Tibial artery (tissue), 4 donors: ENCODE measurements at regions not wholly inside any gene's neighbourhood (a gene's known extent, or its start where the extent isn't known, plus 50 kb on each side); places are given as distances from the start of the nearest gene placed in this dataset.
"Not testable (repeated sequence)": the region's sequence is repeated elsewhere in the genome, so short reads cannot be mapped to it uniquely, and the experiment has no call there.

ENCODE experiments used
- DNase-seq, 2 donors: peaks; one replicate each; pipeline ENCODE4 v3.0.0-alpha.2; 2019
- H3K27ac ChIP-seq, 2 donors: fragments of 200-600 bp; sonication (generic) in 1 of 2; 1 replicate in 1 of 2; 2 replicates in 1 of 2; pipeline ENCODE4 v1.5.1; 2018 to 2019; ENCODE audit warnings: mild to moderate bottlenecking in 1 of 2
- H3K27me3 ChIP-seq, 2 donors: fragments of 200-600 bp; sonication (generic) in 1 of 2; one replicate each; pipeline versions ENCODE4 v1.5.1 to v1.6.0; 2016 to 2019
- H3K36me3 ChIP-seq, 3 donors: fragments of 200-600 bp; sonication (generic) in 2 of 3; one replicate each; pipeline ENCODE4 v1.5.1; 2016 to 2019; ENCODE audit warnings: mild to moderate bottlenecking in 2 of 3
- H3K4me1 ChIP-seq, 4 donors: fragments of 200-600 bp; sonication (generic) in 2 of 4; 1 replicate in 3 of 4; 2 replicates in 1 of 4; pipeline ENCODE4 v1.5.1; 2016 to 2019
- H3K4me3 ChIP-seq, 2 donors: fragments of 200-600 bp; sonication (generic) in 1 of 2; 1 replicate in 1 of 2; 2 replicates in 1 of 2; pipeline ENCODE4 v1.5.1; 2018 to 2019; ENCODE audit warnings: mild to moderate bottlenecking in 2 of 2
- H3K9me3 ChIP-seq, 3 donors: fragments of 200-600 bp; sonication (generic) in 1 of 3; one replicate each; pipeline ENCODE4 v1.5.1; 2016 to 2019
- intact Hi-C: fragments of 100-400 bp; cut with DNase I; formaldehyde crosslinking; loops from one replicate; pipeline ENCODE4 v1.15.0; 2023; ENCODE audit warnings: low total_unique reads
- TF ChIP-seq, protein P1 (sequence below), 2 experiments: fragments of 200-600 bp in 1 of 2; fragments of 450-650 bp in 1 of 2; IDR thresholded peaks; one replicate each; pipeline ENCODE4 v1.5.1; 2017 to 2019; ENCODE audit warnings: antibody characterized with exemption in 2 of 2, mild to moderate bottlenecking in 1 of 2, moderate library complexity in 1 of 2

DNA sequence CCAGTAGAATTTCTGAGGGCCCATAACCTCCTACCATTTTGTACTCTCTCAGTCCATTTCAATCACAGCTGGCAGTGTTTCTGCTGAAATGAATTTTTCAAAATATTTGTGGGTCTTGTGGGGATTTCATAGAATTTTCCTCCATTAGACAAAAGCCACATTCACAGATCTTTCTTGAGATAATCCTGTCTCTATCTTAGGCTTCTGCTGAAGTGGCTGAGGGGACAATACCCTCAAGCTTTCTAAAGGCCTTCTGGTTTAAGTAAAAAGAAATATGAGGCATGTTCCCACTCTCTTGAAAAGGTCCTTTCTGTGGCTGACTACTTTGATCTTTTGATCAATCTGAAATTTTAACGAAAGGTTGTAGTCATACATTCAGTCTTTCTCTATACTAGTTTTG, 1930.0 kb upstream of the AGA start:
- Histone ChIP-seq H3K4me3 (no peak overlapping the region), H3K4me1 (no peaks in the 10 kb centered on the region), H3K27me3 (no peaks in the 10 kb centered on the region), H3K27ac (no peak overlapping the region), H3K9me3 (no peaks in the 10 kb centered on the region), H3K36me3 (no peaks in the 10 kb centered on the region)
- no peak for DNase-seq
- TF ChIP-seq, protein P1, sequence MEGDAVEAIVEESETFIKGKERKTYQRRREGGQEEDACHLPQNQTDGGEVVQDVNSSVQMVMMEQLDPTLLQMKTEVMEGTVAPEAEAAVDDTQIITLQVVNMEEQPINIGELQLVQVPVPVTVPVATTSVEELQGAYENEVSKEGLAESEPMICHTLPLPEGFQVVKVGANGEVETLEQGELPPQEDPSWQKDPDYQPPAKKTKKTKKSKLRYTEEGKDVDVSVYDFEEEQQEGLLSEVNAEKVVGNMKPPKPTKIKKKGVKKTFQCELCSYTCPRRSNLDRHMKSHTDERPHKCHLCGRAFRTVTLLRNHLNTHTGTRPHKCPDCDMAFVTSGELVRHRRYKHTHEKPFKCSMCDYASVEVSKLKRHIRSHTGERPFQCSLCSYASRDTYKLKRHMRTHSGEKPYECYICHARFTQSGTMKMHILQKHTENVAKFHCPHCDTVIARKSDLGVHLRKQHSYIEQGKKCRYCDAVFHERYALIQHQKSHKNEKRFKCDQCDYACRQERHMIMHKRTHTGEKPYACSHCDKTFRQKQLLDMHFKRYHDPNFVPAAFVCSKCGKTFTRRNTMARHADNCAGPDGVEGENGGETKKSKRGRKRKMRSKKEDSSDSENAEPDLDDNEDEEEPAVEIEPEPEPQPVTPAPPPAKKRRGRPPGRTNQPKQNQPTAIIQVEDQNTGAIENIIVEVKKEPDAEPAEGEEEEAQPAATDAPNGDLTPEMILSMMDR (IDR thresholded peaks at IDR 0.05) = no peak
- intact Hi-C loops = no loop called here

DNA sequence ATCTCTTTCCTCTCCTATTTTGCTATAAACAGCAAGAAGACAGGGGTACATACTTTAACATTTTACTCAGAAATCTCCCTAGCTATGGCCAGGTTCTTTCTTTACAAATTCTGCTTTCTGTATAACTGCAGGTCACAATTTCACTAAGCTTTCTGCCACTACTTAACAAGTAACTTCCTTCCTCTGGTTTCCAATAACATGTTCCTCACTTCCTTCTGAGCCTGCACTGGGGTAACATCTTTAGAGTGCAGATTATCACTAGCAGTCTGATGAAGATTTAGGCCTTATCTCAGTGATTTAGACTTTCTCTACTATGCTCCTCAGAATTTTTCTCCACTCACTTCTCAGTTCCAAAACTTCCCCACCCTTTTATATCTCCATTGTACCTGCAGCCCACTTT, 1930.5 kb upstream of the AGA start:
- DNase-seq = no peak
- Histone ChIP-seq H3K9me3 (no peaks in the 10 kb centered on the region), H3K4me1 (no peaks in the 10 kb centered on the region), H3K27me3 (no peaks in the 10 kb centered on the region), H3K4me3 (no peak overlapping the region), H3K36me3 (no peaks in the 10 kb centered on the region), H3K27ac (no peak overlapping the region)
- intact Hi-C loops = no loop called here
- TF ChIP-seq, protein P1 (IDR thresholded peaks at IDR 0.05) = no peak

DNA sequence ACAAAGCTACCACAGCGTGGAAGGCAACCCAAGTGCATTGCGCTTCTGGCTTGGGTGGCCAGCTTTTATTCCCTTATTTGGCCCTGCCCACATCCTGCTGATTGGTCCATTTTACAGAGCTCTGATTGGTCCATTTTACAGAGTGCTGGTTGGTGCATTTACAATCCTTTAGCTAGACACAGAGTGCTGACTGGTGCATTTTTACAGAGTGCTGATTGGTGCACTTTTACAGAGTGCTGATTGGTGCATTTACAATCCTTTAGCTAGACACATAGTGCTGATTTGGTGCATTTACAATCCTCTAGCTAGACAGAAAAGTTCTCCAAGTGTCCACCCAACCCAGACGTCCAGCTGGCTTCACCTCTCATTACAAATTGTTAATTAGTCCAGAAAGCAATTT, 1936.6 kb upstream of the AGA start:
- H3K4me1 ChIP-seq, intact Hi-C loops, DNase-seq, H3K27me3 ChIP-seq, H3K9me3 ChIP-seq, H3K4me3 ChIP-seq, H3K27ac ChIP-seq, H3K36me3 ChIP-seq: not testable (repeated sequence)

DNA sequence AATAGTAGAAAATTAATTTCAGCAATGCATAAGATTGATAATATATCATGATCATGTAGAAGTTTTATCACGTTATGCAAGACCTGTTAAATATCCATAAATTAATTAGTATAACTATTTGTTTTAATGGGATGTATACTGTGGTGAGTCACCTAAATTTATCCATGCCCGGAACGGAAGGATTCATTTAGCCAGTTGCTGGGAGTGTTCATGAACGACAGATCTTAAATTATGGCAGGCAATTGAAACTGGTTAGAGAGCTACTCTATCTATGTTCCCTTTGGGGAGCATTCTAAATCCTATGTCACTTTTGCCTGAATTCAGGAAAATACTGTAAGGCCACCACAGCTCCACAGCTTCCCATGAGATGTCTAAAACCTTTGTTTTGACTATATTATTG, 1950.5 kb upstream of the AGA start:
- H3K4me1 ChIP-seq = no peaks in the 10 kb centered on the region
- TF ChIP-seq, protein P1 (IDR thresholded peaks at IDR 0.05) = no peak

DNA sequence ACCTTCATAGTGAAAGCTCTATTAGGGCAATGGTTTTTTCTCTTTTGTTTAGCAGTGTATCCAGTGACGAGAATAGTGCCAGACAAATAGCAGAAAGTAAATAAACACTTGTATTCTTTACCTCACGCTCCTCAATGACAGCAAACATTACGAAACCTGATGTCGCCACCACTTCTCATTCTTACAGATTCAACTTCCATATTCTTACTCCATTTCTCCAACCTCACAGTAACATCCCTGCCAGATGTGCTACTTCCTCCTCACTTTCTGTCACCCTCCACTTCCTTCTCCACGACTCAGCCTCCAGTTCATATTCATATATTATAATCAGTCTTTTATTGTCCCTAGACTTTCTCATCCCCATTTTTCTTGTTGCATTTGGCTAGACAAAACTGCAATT, 1956.2 kb upstream of the AGA start:
- Histone ChIP-seq H3K4me3 (no peak overlapping the region), H3K27ac (no peak overlapping the region), H3K27me3 (no peaks in the 10 kb centered on the region), H3K9me3 (no peaks in the 10 kb centered on the region), H3K36me3 (no peaks in the 10 kb centered on the region), H3K4me1 (no peaks in the 10 kb centered on the region)
- TF ChIP-seq, protein P1 (IDR thresholded peaks at IDR 0.05) = no peak
- DNase-seq = no peak
- intact Hi-C loops = no loop called here

More for the DNA sequence above, 1950.5 kb upstream of the AGA start:
- H3K27ac ChIP-seq = no peak overlapping the region
- H3K4me3 ChIP-seq = no peak overlapping the region
- no peaks in the 10 kb centered on the region for H3K36me3 ChIP-seq
- no peaks in the 10 kb centered on the region for H3K9me3 ChIP-seq
- H3K27me3 ChIP-seq = no peaks in the 10 kb centered on the region
- intact Hi-C loops = no loop called here
- no peak for DNase-seq

DNA sequence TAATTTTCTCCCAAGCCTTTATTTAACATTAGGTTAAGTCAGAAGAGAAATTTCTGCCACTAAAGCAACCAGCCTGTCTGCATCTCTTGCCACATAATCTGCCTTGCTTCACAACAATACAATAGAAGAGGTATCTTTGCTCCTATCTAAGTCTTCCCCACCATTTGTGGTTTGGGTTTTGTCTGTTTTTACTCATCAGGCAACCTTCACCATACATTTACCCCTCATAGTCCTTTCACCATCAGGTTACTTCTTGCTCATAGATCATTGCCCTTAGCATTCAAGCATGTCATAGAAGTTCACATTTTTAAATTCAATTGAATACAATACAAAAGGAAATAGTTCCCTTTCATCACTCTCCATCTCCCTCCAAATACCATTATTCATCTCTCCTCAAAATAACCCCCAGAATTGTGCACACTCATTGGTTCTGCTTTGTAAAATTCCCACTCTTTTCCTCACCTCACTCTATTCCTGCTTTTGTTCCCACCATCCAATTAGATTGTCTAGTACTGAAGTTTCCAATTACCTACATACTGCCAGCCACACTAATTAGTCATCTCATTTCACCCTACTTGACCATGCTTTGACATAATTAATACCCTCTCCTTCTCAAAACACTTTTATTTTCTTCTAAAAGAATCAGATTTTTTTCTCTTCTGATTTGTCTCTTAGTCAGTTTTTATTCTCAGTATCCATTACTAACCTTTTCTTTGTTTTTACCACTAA, 1957.0 kb upstream of the AGA start:
- Histone ChIP-seq H3K27ac (no peak overlapping the region), H3K9me3 (no peaks in the 10 kb centered on the region), H3K27me3 (no peaks in the 10 kb centered on the region), H3K4me3 (no peak overlapping the region), H3K36me3 (no peaks in the 10 kb centered on the region), H3K4me1 (no peaks in the 10 kb centered on the region)
- no peak for DNase-seq
- intact Hi-C loops = no loop called here
- TF ChIP-seq, protein P1 (IDR thresholded peaks at IDR 0.05) = no peak
